ENCODE measurements at regions not wholly inside any gene's neighbourhood (a gene's known extent, or its start where the extent isn't known, plus 50 kb on each side); places are given as distances from the start of the nearest gene placed in this dataset.

- no peak overlapping the region for H3K4me2 ChIP-seq (ENCODE audit: low read depth, low read length, poor library complexity, severe bottlenecking)
- no peak overlapping the region for H3K9ac ChIP-seq (ENCODE audit: low read length)
- H3K36me3 ChIP-seq (ENCODE audit: low read length), result no peaks in the 10 kb centered on the region
- H3K27me3 ChIP-seq (ENCODE audit: low read length), result no peaks in the 10 kb centered on the region
- H2AFZ ChIP-seq (ENCODE audit: low read depth, low read length, severe bottlenecking), result no peak overlapping the region
- no peaks in the 10 kb centered on the region for H3F3A ChIP-seq (ENCODE audit: insufficient read depth)
- TF ChIP-seq EZH2phosphoT487 (conservative IDR thresholded peaks at IDR 0.05; ENCODE audit: low read length), result no peak
- TF ChIP-seq CTCF (IDR thresholded peaks at IDR 0.05; ENCODE audit: insufficient read depth, low read length, poor library complexity, severe bottlenecking), result no peak
- no peak overlapping the region for H3K27ac ChIP-seq (ENCODE audit: low read depth, low read length)
- no peaks in the 10 kb centered on the region for H3K9me3 ChIP-seq (ENCODE audit: insufficient read depth, low read length)
- no peak overlapping the region for H3K4me3 ChIP-seq (ENCODE audit: insufficient read depth, low read length, poor library complexity, severe bottlenecking)
- H3K79me2 ChIP-seq (ENCODE audit: insufficient read depth, low read length), result no peaks in the 10 kb centered on the region
- H4K20me1 ChIP-seq (ENCODE audit: low read depth, low read length), result no peaks in the 10 kb centered on the region
- no peaks in the 10 kb centered on the region for H3K9me2 ChIP-seq (replicated peaks; ENCODE audit: insufficient read depth, low read length)
These were observed 276.0 kb downstream of the DMAC1 start for GRCh38 chr9:7523426-7524043.

- Histone ChIP-seq H3K79me2 (ENCODE audit: insufficient read depth, low read length) (no peaks in the 10 kb centered on the region), H3K9me3 (ENCODE audit: insufficient read depth, low read length) (no peaks in the 10 kb centered on the region), H3K27ac (ENCODE audit: low read depth, low read length) (no peak overlapping the region), H3K27me3 (ENCODE audit: low read length) (no peaks in the 10 kb centered on the region), H3K4me2 (ENCODE audit: low read depth, low read length, poor library complexity, severe bottlenecking) (no peak overlapping the region), H4K20me1 (ENCODE audit: low read depth, low read length) (no peaks in the 10 kb centered on the region), H3K4me3 (ENCODE audit: insufficient read depth, low read length, poor library complexity, severe bottlenecking) (no peak overlapping the region), H2AFZ (ENCODE audit: low read depth, low read length, severe bottlenecking) (no peak overlapping the region), H3K36me3 (ENCODE audit: low read length) (no peaks in the 10 kb centered on the region), H3K9ac (ENCODE audit: low read length) (no peak overlapping the region), H3K9me2 (replicated peaks; ENCODE audit: insufficient read depth, low read length) (no peaks in the 10 kb centered on the region), H3F3A (ENCODE audit: insufficient read depth) (no peaks in the 10 kb centered on the region)
- TF ChIP-seq CTCF (IDR thresholded peaks at IDR 0.05; ENCODE audit: insufficient read depth, low read length, poor library complexity, severe bottlenecking) (no peak), EZH2phosphoT487 (conservative IDR thresholded peaks at IDR 0.05; ENCODE audit: low read length) (no peak)
These were observed 279.2 kb downstream of the DMAC1 start for GRCh38 chr9:7520396-7520795.

GRCh38 chr9:7516376-7516775 lies 283.2 kb downstream of the DMAC1 start:
- TF ChIP-seq EZH2phosphoT487 (conservative IDR thresholded peaks at IDR 0.05; ENCODE audit: low read length), result no peak
- no peak for TF ChIP-seq CTCF (IDR thresholded peaks at IDR 0.05; ENCODE audit: insufficient read depth, low read length, poor library complexity, severe bottlenecking)
- Histone ChIP-seq H2AFZ (ENCODE audit: low read depth, low read length, severe bottlenecking) (no peak overlapping the region), H3K4me2 (ENCODE audit: low read depth, low read length, poor library complexity, severe bottlenecking) (no peak overlapping the region), H3K4me3 (ENCODE audit: insufficient read depth, low read length, poor library complexity, severe bottlenecking) (no peak overlapping the region), H3K9ac (ENCODE audit: low read length) (no peak overlapping the region), H3F3A (ENCODE audit: insufficient read depth) (no peaks in the 10 kb centered on the region), H4K20me1 (ENCODE audit: low read depth, low read length) (no peaks in the 10 kb centered on the region), H3K36me3 (ENCODE audit: low read length) (no peaks in the 10 kb centered on the region), H3K27me3 (ENCODE audit: low read length) (no peaks in the 10 kb centered on the region), H3K9me2 (replicated peaks; ENCODE audit: insufficient read depth, low read length) (no peaks in the 10 kb centered on the region), H3K9me3 (ENCODE audit: insufficient read depth, low read length) (no peaks in the 10 kb centered on the region), H3K27ac (ENCODE audit: low read depth, low read length) (no peak overlapping the region), H3K79me2 (ENCODE audit: insufficient read depth, low read length) (no peaks in the 10 kb centered on the region)

Measured in SU-DHL-6 (cell line).